Left lung (tissue), 4 donors: ENCODE measurements at regions not wholly inside any gene's neighbourhood (a gene's known extent, or its start where the extent isn't known, plus 50 kb on each side); places are given as distances from the start of the nearest gene placed in this dataset.

Experiments
- ATAC-seq: fragments of 200-7000 bp; cut with Tn5 transposase; one replicate; pipeline ENCODE4 v1.9.1; 2020; ENCODE audit warnings: moderate library complexity
- DNase-seq, 4 donors: peaks; one replicate each; pipeline ENCODE4 v3.0.0-alpha.2; 2013 to 2020
- H3K27ac ChIP-seq, 2 donors: fragments of 200-600 bp; sonication (generic) in 1 of 2; one replicate each; pipeline versions ENCODE4 v1.5.0 to v1.8.0; 2020 to 2021
- H3K27me3 ChIP-seq, 2 donors: fragments of 200-600 bp; sonication (generic) in 1 of 2; one replicate each; pipeline versions ENCODE4 v1.5.0 to v1.8.0; 2020 to 2021
- H3K36me3 ChIP-seq, 2 donors: fragments of 200-600 bp; sonication (generic) in 1 of 2; one replicate each; pipeline versions ENCODE4 v1.5.0 to v1.8.0; 2020 to 2021
- H3K4me1 ChIP-seq, 2 donors: fragments of 200-600 bp; one replicate each; pipeline ENCODE4 v1.8.0; 2021
- H3K4me3 ChIP-seq, 2 donors: fragments of 200-600 bp; sonication (generic) in 1 of 2; one replicate each; pipeline versions ENCODE4 v1.5.0 to v1.8.0; 2020 to 2021; ENCODE audit warnings: mild to moderate bottlenecking in 1 of 2
- H3K9me3 ChIP-seq, 2 donors: fragments of 200-600 bp; sonication (generic) in 1 of 2; one replicate each; pipeline versions ENCODE4 v1.5.0 to v1.8.0; 2020 to 2021
- intact Hi-C, 2 donors: fragments of 100-400 bp; cut with DNase I; formaldehyde crosslinking; loops; one replicate each; pipeline versions ENCODE4 v1.11.2 to v1.14.2; 2022
- TF ChIP-seq, protein P1 (sequence below), 2 donors: fragments of 200-600 bp; sonication (generic) in 1 of 2; IDR thresholded peaks; one replicate each; pipeline versions ENCODE4 v1.5.0 to v1.8.0; 2021; ENCODE audit warnings: antibody characterized with exemption in 2 of 2
- donor health status: DM: no; HTN: yes; CAD: no.
- donor health status: DM: no; HTN: no; CAD: no.

DNA sequence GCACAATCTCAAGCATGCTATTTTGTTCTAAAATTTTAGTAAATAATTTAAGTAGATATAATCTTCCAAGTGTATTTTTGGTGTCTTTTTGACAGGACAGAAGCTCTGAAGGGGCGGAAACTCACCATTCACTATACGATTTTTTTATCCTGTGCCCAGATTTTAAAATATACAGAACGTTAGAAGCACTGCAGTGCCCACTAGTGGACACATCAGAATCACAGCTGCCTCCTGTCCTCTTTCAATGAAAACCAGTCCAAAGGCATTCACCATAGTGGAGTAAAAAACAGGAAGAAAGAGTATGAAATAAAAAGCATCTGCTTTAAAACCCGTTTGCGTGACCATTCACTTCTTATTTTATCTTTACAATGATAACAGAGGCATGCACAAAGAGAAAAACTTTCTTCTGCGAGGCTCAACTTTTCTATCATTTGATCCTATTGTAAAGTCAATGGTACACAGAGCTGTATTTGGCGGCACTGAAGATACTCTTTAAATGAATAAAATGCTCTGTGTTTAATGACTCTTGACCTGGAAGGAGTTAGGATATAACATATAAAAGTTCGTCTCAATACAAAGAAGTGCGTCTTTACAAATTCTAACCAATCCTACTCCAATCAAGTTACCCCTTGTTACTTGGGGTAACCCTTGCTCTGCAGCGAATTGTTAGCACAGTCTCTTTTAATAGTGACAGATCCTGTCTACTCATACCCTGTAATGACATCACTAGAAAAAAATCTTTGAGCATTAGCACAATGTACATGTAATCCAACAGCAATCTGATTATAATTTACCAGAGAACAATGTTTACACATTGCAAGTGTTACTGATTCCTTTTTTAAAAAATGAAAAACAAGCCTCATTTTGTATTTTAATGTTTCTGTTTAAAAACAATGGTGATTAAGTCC is 339.8 kb upstream of the PSMD7 start:
- DNase-seq (peak in 2 of 4 donors; percentile 71 to 85), ATAC-seq (peak; percentile 88)
- Histone ChIP-seq H3K27me3 (no peaks in the 10 kb centered on the region), H3K27ac (no peak overlapping the region), H3K4me3 (no peak overlapping the region), H3K9me3 (no peaks in the 10 kb centered on the region), H3K36me3 (no peaks in the 10 kb centered on the region), H3K4me1 (no peaks in the 10 kb centered on the region)
- TF ChIP-seq, protein P1, sequence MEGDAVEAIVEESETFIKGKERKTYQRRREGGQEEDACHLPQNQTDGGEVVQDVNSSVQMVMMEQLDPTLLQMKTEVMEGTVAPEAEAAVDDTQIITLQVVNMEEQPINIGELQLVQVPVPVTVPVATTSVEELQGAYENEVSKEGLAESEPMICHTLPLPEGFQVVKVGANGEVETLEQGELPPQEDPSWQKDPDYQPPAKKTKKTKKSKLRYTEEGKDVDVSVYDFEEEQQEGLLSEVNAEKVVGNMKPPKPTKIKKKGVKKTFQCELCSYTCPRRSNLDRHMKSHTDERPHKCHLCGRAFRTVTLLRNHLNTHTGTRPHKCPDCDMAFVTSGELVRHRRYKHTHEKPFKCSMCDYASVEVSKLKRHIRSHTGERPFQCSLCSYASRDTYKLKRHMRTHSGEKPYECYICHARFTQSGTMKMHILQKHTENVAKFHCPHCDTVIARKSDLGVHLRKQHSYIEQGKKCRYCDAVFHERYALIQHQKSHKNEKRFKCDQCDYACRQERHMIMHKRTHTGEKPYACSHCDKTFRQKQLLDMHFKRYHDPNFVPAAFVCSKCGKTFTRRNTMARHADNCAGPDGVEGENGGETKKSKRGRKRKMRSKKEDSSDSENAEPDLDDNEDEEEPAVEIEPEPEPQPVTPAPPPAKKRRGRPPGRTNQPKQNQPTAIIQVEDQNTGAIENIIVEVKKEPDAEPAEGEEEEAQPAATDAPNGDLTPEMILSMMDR (IDR thresholded peaks at IDR 0.05), result peak; percentile 70 to 85
- intact Hi-C loops, result no loop called here

DNA sequence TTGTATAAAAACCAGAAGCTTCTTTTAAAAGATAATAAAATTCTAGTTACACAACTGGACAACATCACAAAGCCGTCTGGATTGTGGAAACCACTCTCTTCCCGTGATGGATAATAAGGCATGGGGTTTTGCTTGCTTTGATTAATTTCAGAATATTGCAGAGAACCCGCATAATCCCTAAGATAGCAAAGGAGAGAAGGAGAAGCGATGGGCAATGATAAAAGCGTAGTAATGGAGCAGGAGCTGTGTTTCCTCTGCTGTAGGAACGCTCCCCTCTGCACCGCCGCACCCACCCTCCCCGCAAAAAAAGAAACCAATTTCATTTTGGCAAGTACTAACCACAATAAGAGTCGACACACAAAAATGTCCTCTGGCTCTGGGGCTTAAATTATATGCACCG is 340.9 kb upstream of the PSMD7 start:
- no peak overlapping the region for H3K4me3 ChIP-seq
- DNase-seq, result no peak

DNA sequence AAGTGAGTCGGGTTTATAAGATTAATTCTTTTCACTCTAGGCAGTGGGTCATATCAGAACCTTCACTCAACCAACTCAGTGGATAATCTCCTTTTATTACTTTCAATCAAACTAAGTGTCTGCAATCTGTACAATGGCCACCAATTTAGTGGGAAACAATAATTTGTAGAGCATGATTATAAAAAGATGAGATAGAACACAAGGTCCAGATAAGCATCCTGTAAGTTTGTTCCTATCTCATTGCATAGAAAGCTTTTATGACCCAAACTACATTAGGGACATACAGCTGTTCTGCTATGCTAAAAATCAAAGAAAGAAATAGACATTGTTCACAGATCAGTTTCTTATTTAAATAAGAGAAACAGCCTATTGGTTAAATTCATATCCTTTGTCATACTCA is 341.4 kb upstream of the PSMD7 start:
- H3K27ac ChIP-seq, result no peak overlapping the region
- H3K4me1 ChIP-seq, result no peaks in the 10 kb centered on the region
- TF ChIP-seq, protein P1 (IDR thresholded peaks at IDR 0.05), result no peak
- ATAC-seq (no peak), DNase-seq (no peak)
- intact Hi-C loops, result no loop called here
- H3K4me3 ChIP-seq, result no peak overlapping the region
- H3K36me3 ChIP-seq, result no peaks in the 10 kb centered on the region
- no peaks in the 10 kb centered on the region for H3K9me3 ChIP-seq
- H3K27me3 ChIP-seq, result no peaks in the 10 kb centered on the region

More for the DNA sequence above, 340.9 kb upstream of the PSMD7 start:
- no peaks in the 10 kb centered on the region for H3K36me3 ChIP-seq
- intact Hi-C loops, result no loop called here
- ATAC-seq, result no peak
- no peaks in the 10 kb centered on the region for H3K9me3 ChIP-seq
- H3K4me1 ChIP-seq, result no peaks in the 10 kb centered on the region
- TF ChIP-seq, protein P1 (IDR thresholded peaks at IDR 0.05), result no peak
- H3K27me3 ChIP-seq, result no peaks in the 10 kb centered on the region
- no peak overlapping the region for H3K27ac ChIP-seq

DNA sequence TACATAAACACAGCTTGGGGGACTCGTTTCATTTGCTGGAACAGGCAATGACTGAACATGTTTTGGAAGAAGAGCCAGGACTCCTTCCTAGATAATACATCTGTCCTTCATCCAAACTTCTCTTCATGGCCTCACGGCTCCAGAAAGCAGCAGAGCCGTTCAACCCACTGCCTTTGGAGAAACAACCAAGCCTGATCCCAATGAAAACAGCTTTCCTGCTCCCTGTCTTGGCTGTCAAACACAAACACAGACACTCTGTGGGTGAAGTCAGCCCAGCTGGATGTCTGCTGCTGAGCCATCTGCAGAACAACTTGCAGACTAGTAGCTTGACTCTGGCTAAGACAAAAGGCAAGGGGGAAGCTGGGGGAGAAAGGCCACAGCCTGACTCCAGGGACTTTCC is 345.1 kb upstream of the PSMD7 start:
- TF ChIP-seq, protein P1 (IDR thresholded peaks at IDR 0.05), result no peak
- DNase-seq (peak in 2 of 4 donors; percentile 79 to 90), ATAC-seq (peak; percentile 40)
- no peak overlapping the region for H3K4me3 ChIP-seq
- no peaks in the 10 kb centered on the region for H3K36me3 ChIP-seq
- intact Hi-C loops, result no loop called here
- H3K27ac ChIP-seq, result no peak overlapping the region
- H3K27me3 ChIP-seq, result no peaks in the 10 kb centered on the region
- no peaks in the 10 kb centered on the region for H3K9me3 ChIP-seq
- no peaks in the 10 kb centered on the region for H3K4me1 ChIP-seq

DNA sequence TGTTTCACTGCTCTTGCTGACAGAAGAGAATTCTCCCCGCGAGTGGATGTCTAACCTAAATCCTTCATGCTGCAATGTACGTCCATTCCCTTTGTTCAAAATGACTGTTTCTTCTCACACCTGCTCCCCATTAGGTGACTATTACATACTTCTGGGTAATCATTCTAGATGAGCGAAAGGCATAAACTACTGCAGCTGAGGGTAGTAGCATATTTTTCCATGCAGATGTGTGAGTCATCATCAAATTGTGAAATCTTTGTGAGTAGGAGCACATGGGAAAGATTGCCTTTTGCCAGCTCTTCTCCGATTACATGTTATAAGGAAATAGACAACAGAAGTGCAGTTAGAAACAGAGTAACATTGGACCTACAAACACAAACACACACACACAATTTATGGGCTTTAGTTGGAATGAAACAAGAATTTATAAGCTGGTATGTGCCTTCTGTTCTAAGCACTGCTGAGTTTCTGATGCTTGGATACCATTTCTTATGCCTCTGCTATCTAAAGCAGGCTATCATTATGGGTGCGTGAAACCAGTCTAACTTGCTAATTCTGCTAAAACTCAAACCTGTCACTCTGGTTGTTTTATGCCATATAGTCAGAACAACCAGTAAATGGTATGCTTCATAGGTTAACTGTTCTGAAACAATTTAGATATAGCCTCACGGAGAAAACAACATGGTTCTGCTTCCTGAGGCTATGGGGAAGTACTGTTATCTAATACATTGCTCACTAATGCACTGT is 346.9 kb upstream of the PSMD7 start:
- intact Hi-C loops, result no loop called here
- H3K27ac ChIP-seq, result no peak overlapping the region

More for the DNA sequence above, 346.9 kb upstream of the PSMD7 start:
- no peaks in the 10 kb centered on the region for H3K4me1 ChIP-seq
- no peaks in the 10 kb centered on the region for H3K27me3 ChIP-seq
- no peak overlapping the region for H3K4me3 ChIP-seq
- DNase-seq (peak in 2 of 4 donors; percentile 82 to 90), ATAC-seq (peak; percentile 80)
- no peaks in the 10 kb centered on the region for H3K36me3 ChIP-seq
- TF ChIP-seq, protein P1 (IDR thresholded peaks at IDR 0.05), result no peak
- no peaks in the 10 kb centered on the region for H3K9me3 ChIP-seq
